Nephron (organoid): ENCODE measurements at regions not wholly inside any gene's neighbourhood (a gene's known extent, or its start where the extent isn't known, plus 50 kb on each side); places are given as distances from the start of the nearest gene placed in this dataset.
"Not testable (repeated sequence)": the region's sequence is repeated elsewhere in the genome, so short reads cannot be mapped to it uniquely, and the experiment has no call there.

ENCODE experiments used
- H3K27ac Mint-ChIP-seq, 3 experiments: 2 replicates each; pipeline ENCODE4 v1.8.0; 2020; ENCODE audit warnings: mixed read lengths in 3 of 3, mild to moderate bottlenecking in 2 of 3, moderate library complexity in 1 of 3
- H3K27me3 Mint-ChIP-seq: 2 replicates; pipeline ENCODE4 v1.8.0; 2021; ENCODE audit warnings: low read depth, mild to moderate bottlenecking, moderate library complexity, mixed read lengths
- H3K36me3 Mint-ChIP-seq: 2 replicates; pipeline ENCODE4 v1.8.0; 2020; ENCODE audit warnings: low read depth, mixed read lengths
- H3K4me1 Mint-ChIP-seq: 2 replicates; pipeline ENCODE4 v1.8.0; 2020; ENCODE audit warnings: mixed read lengths
- H3K4me3 Mint-ChIP-seq, 3 experiments: 2 replicates each; pipeline ENCODE4 v1.8.0; 2020; ENCODE audit warnings: mild to moderate bottlenecking in 3 of 3, mixed read lengths in 3 of 3, moderate library complexity in 2 of 3
- H3K9me3 Mint-ChIP-seq: 2 replicates; pipeline ENCODE4 v1.8.0; 2020; ENCODE audit warnings: mixed read lengths
- TF ChIP-seq, protein P1 (sequence below), 3 experiments: fragments of 200-600 bp; sonication (generic); IDR thresholded peaks; one replicate each; pipeline ENCODE4 v1.5.0; 2021; ENCODE audit warnings: antibody characterized with exemption in 3 of 3; ENCODE audit not compliant: unreplicated experiment in 3 of 3

DNA sequence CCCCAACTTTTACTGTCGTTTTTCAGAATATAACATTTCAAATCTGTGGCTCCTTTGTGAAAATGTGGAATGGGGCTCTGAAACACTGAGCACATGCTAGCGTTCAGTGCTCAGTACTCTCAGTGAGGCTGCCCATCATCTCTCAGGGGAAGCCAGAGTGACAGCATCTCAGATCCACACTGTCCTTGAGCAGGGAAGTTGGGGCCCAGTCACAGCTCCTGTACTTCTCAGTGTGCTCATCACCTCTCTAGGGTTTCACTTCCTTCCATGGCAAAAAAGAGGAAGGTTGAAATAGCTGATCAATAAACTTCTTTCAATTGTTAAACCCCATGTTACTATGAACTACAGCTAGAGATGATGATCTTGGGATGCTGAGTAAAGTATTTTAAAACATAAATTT lies 565.9 kb upstream of the SPRY2 start:
- H3K27ac Mint-ChIP-seq: no peak overlapping the region
- no peak overlapping the region for H3K4me3 Mint-ChIP-seq
- TF ChIP-seq, protein P1, sequence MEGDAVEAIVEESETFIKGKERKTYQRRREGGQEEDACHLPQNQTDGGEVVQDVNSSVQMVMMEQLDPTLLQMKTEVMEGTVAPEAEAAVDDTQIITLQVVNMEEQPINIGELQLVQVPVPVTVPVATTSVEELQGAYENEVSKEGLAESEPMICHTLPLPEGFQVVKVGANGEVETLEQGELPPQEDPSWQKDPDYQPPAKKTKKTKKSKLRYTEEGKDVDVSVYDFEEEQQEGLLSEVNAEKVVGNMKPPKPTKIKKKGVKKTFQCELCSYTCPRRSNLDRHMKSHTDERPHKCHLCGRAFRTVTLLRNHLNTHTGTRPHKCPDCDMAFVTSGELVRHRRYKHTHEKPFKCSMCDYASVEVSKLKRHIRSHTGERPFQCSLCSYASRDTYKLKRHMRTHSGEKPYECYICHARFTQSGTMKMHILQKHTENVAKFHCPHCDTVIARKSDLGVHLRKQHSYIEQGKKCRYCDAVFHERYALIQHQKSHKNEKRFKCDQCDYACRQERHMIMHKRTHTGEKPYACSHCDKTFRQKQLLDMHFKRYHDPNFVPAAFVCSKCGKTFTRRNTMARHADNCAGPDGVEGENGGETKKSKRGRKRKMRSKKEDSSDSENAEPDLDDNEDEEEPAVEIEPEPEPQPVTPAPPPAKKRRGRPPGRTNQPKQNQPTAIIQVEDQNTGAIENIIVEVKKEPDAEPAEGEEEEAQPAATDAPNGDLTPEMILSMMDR (IDR thresholded peaks at IDR 0.05; ENCODE audit: unreplicated experiment in 3 of 3): no peak
- H3K36me3 Mint-ChIP-seq: no peaks in the 10 kb centered on the region
- peaks cover 2% of the 10 kb centered on the region for H3K9me3 Mint-ChIP-seq
- no peaks in the 10 kb centered on the region for H3K27me3 Mint-ChIP-seq
- no peaks in the 10 kb centered on the region for H3K4me1 Mint-ChIP-seq

DNA sequence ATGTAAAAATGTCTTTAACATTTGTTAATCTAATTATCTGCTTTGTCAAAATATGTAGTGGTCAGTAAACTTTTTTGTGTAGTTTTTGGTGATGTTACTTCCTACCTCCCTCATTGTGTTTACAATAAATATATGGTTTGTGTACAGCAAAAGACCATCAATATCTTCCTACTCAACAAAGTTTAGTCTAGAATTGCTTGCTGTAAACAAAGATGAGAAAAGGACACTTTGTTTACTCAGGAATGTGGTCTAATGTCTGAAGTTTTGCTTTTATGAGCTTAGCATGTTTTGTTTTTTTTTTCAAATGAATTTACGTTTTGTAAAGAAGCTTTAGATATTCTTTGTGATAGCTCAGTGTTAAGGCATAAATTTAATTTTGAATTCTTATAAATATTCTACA lies 563.5 kb upstream of the SPRY2 start:
- TF ChIP-seq, protein P1 (IDR thresholded peaks at IDR 0.05; ENCODE audit: unreplicated experiment in 3 of 3): no peak
- Mint-ChIP-seq H3K36me3 (no peaks in the 10 kb centered on the region), H3K4me1 (peaks cover 14% of the 10 kb centered on the region), H3K27me3 (no peaks in the 10 kb centered on the region), H3K4me3 (no peak overlapping the region), H3K27ac (no peak overlapping the region), H3K9me3 (no peaks in the 10 kb centered on the region)

DNA sequence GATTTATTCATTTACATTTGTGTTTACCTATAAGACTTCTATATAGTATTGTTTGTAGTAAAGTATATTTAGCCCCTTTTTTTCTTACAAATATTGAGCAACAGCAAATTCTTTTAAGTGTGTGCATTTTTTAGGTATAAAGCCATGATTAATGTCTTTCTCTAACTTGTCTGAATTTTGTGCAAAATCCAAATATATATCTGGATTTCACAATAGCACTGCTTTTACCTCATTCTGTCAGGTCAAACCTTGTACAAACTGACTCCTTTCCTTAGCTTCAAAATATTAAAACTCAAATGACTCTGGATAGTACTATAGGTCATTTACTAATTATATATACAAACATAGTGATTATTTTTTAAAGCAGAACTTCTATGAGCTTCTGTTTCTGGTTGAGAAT lies 563.0 kb upstream of the SPRY2 start:
- H3K27ac Mint-ChIP-seq: no peak overlapping the region
- H3K27me3 Mint-ChIP-seq: no peaks in the 10 kb centered on the region

DNA sequence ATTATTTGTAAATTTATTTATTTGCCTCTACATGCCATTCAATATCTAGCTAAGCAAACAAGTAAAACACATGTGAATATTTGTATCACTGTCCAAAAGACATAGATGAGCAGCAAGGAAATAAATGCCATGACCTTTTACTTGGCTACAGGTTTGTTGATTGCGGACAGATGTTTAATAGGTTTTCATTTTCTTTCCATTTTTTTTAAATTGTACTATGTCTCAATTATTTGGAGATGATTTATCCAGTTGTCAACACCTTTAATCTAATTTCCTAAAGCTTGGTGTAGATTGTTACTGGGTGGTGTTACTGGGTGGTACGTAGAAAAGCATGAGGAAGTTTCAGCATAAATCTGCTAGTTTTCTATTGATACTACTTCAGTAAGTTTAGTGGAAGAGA lies 560.6 kb upstream of the SPRY2 start:
- Mint-ChIP-seq H3K4me1 (peaks cover 14% of the 10 kb centered on the region), H3K27ac (peak overlapping the region in 2 of 3 experiments; percentile 34 to 62), H3K36me3 (no peaks in the 10 kb centered on the region), H3K27me3 (no peaks in the 10 kb centered on the region), H3K4me3 (no peak overlapping the region), H3K9me3 (no peaks in the 10 kb centered on the region)
- TF ChIP-seq, protein P1 (IDR thresholded peaks at IDR 0.05; ENCODE audit: unreplicated experiment in 3 of 3): no peak

More for the DNA sequence above, 563.0 kb upstream of the SPRY2 start:
- TF ChIP-seq, protein P1 (IDR thresholded peaks at IDR 0.05; ENCODE audit: unreplicated experiment in 3 of 3): no peak
- no peaks in the 10 kb centered on the region for H3K36me3 Mint-ChIP-seq
- H3K9me3 Mint-ChIP-seq: no peaks in the 10 kb centered on the region
- no peak overlapping the region for H3K4me3 Mint-ChIP-seq
- H3K4me1 Mint-ChIP-seq: peaks cover 14% of the 10 kb centered on the region

DNA sequence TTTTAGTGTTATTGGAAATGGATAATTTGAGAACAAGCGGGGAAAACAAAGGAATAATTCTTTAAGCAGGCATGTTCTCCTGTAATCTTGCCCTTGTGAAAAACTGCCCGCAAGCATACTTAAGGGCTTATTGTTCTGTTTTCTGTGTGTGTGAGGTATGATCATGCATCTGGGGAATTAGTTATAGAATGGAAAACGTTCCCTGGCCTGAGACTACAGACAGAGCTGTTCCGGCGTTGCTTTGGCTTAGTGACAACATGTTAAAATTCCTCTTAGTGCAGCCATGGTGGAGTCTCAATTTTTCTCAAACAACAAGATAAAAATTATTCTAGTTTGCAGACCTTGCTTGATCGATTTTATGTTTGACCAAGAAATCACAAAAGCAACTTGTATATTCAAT lies 560.2 kb upstream of the SPRY2 start:
- H3K4me3 Mint-ChIP-seq: no peak overlapping the region
- H3K36me3 Mint-ChIP-seq: no peaks in the 10 kb centered on the region
- no peaks in the 10 kb centered on the region for H3K27me3 Mint-ChIP-seq
- no peaks in the 10 kb centered on the region for H3K9me3 Mint-ChIP-seq
- TF ChIP-seq, protein P1 (IDR thresholded peaks at IDR 0.05; ENCODE audit: unreplicated experiment in 3 of 3): no peak
- H3K27ac Mint-ChIP-seq: peak overlapping the region; percentile 54 to 62 (median 57)
- H3K4me1 Mint-ChIP-seq: peaks cover 14% of the 10 kb centered on the region

DNA sequence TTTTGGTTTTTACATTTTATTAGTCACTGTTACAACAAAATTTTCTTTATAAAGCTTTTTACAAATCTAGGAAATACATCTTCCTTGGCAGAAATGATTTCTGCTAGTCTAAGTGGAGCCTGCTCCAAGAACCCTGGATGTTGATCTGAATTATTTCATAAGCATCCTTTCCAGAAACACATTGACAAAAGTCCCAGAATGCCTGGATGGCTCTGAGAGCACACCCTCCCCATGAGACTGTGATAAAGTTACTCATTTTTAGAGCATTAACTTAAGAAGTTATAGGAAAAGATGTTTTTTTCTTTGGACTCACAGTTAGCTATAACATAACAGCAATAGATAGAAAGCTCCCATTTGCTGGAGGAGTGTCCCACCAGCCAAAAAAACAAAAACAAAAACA lies 559.6 kb upstream of the SPRY2 start:
- TF ChIP-seq, protein P1 (IDR thresholded peaks at IDR 0.05; ENCODE audit: unreplicated experiment in 3 of 3): no peak
- H3K4me1 Mint-ChIP-seq: peaks cover 14% of the 10 kb centered on the region
- H3K4me3 Mint-ChIP-seq: no peak overlapping the region
- H3K36me3 Mint-ChIP-seq: no peaks in the 10 kb centered on the region
- no peaks in the 10 kb centered on the region for H3K27me3 Mint-ChIP-seq
- H3K9me3 Mint-ChIP-seq: no peaks in the 10 kb centered on the region
- peak overlapping the region; percentile 54 to 62 (median 57) for H3K27ac Mint-ChIP-seq

DNA sequence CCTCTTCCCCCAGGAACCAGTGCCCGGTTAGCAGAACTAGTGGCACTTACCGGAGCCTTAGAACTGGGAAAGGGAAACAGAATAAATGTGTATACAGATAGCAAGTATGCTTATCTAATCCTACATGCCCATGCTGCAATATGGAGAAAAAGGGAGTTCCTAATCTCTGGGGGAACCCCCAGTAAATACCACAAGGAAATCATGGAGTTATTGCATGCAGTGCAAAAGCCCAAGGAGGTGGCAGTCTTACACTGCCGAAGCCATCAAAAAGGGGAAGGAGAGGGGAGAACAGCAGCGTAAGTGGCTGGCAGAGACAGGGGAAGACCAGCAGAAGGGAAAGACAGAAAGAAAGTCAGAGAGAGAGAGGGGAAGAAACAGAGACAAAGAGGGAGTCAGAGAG lies 556.7 kb upstream of the SPRY2 start:
- not testable (repeated sequence) for H3K27ac Mint-ChIP-seq, H3K4me3 Mint-ChIP-seq, H3K36me3 Mint-ChIP-seq, H3K9me3 Mint-ChIP-seq, H3K27me3 Mint-ChIP-seq
- H3K4me1 Mint-ChIP-seq: peaks cover 14% of the 10 kb centered on the region
